PC-3 (cell line): ENCODE measurements at regions not wholly inside any gene's neighbourhood (a gene's known extent, or its start where the extent isn't known, plus 50 kb on each side); places are given as distances from the start of the nearest gene placed in this dataset.

Experiments used
- ATAC-seq: fragments of 200-7000 bp; cut with Tn5 transposase; 2 replicates; pipeline ENCODE4 v1.9.1; 2020; ENCODE audit warnings: mild to moderate bottlenecking, moderate library complexity
- BruUV-seq: library from RNA; stranded (reverse); fragments of 400-500 nt; replicated peaks from 2 replicates; lab custom pipeline; 2021; lab: Mats Ljungman, UMichigan
- CTCF ChIA-PET: fragments of 300-600 bp; sonication (Branson Sonifier 250); formaldehyde crosslinking; loops from one replicate; lab custom pipeline; 2022; ENCODE audit warnings: antibody characterized with exemption; lab: Charles Lee
- POLR2A ChIA-PET: fragments of 300-600 bp; sonication (Branson Sonifier 250); formaldehyde crosslinking; loops from one replicate; lab custom pipeline; 2022; ENCODE audit warnings: antibody characterized with exemption; ENCODE audit not compliant: unreplicated experiment; lab: Charles Lee
- DNase-seq: peaks from one replicate; pipeline ENCODE4 v3.0.0-alpha.2; 2015
- H2AFZ ChIP-seq: fragments of 300-600 bp; sonication (generic); 2 replicates; pipeline ENCODE4 v1.6.0; 2016; ENCODE audit warnings: antibody characterized with exemption, low read length
- H3F3A ChIP-seq: fragments of 300-600 bp; sonication (generic); one replicate; pipeline ENCODE4 v1.6.0; 2017; ENCODE audit warnings: antibody characterized with exemption, low read length, control low read depth, mild to moderate bottlenecking; ENCODE audit not compliant: unreplicated experiment
- H3K27ac ChIP-seq: fragments of 300-600 bp; sonication (generic); 2 replicates; pipeline ENCODE4 v1.5.1; 2016; ENCODE audit warnings: mild to moderate bottlenecking, low read length
- H3K27me3 ChIP-seq: fragments of 300-600 bp; sonication (generic); 2 replicates; pipeline ENCODE4 v1.6.1; 2016; ENCODE audit warnings: low read length, mixed read lengths
- H3K36me3 ChIP-seq: fragments of 300-600 bp; sonication (generic); 2 replicates; pipeline ENCODE4 v1.6.1; 2016; ENCODE audit warnings: low read depth, mixed run types, low read length, mixed read lengths
- H3K4me1 ChIP-seq: fragments of 300-600 bp; sonication (generic); 2 replicates; pipeline ENCODE4 v1.5.1; 2016; ENCODE audit warnings: low read length; ENCODE audit not compliant: insufficient read depth
- H3K4me2 ChIP-seq: fragments of 300-600 bp; sonication (generic); 2 replicates; pipeline ENCODE4 v1.6.0; 2016; ENCODE audit warnings: low read length
- H3K4me3 ChIP-seq: fragments of 300-600 bp; sonication (generic); 2 replicates; pipeline ENCODE4 v1.5.1; 2016; ENCODE audit warnings: mild to moderate bottlenecking, low read length, mixed read lengths
- H3K79me2 ChIP-seq: fragments of 300-600 bp; sonication (generic); 2 replicates; pipeline ENCODE4 v1.6.1; 2017; ENCODE audit warnings: low read length, mixed read lengths
- H3K9ac ChIP-seq: fragments of 300-600 bp; sonication (generic); 2 replicates; pipeline ENCODE4 v1.6.0; 2016; ENCODE audit warnings: mild to moderate bottlenecking, low read length
- H3K9me2 ChIP-seq: fragments of 300-600 bp; sonication (generic); replicated peaks from 2 replicates; pipeline ENCODE4 v1.6.1; 2016; ENCODE audit warnings: mixed run types, low read length, mixed read lengths
- H3K9me3 ChIP-seq: fragments of 300-600 bp; sonication (generic); 2 replicates; pipeline ENCODE4 v1.6.1; 2016; ENCODE audit warnings: low read length, mixed read lengths
- H4K20me1 ChIP-seq: fragments of 300-600 bp; sonication (generic); 2 replicates; pipeline ENCODE4 v1.6.1; 2016; ENCODE audit warnings: low read length, mixed read lengths
- CTCF ChIP-seq: fragments of 300-600 bp; sonication (generic); conservative IDR thresholded peaks from 2 replicates; pipeline ENCODE4 v1.5.1; 2017; ENCODE audit warnings: antibody characterized with exemption, low read depth, mild to moderate bottlenecking, low read length
- EZH2 ChIP-seq: fragments of 300-600 bp; sonication (generic); IDR thresholded peaks from one replicate; pipeline ENCODE4 v1.6.1; 2017; ENCODE audit warnings: antibody characterized with exemption, mild to moderate bottlenecking, low read length; ENCODE audit not compliant: unreplicated experiment
- EZH2phosphoT487 ChIP-seq: fragments of 300-600 bp; sonication (generic); IDR thresholded peaks from 2 replicates; pipeline ENCODE4 v1.6.1; 2018; ENCODE audit warnings: mild to moderate bottlenecking, antibody characterized with exemption, low read length, borderline replicate concordance
- intact Hi-C: fragments of 100-400 bp; cut with micrococcal nuclease; formaldehyde crosslinking; loops from 2 replicates; pipeline ENCODE4 v1.9.0; 2023

- TF ChIP-seq EZH2 = no peak
- no peak for TF ChIP-seq CTCF
- no peak for TF ChIP-seq EZH2phosphoT487
- BruUV-seq = no TSS peak
- no peak overlapping the region for H3K4me2 ChIP-seq
- H3K36me3 ChIP-seq = no peaks in the 10 kb centered on the region
- DNase-seq = no peak
- H3K27ac ChIP-seq = no peak overlapping the region
- CTCF ChIA-PET = no interaction called here
- no peaks in the 10 kb centered on the region for H3K9me2 ChIP-seq
- no peaks in the 10 kb centered on the region for H4K20me1 ChIP-seq
- no peak overlapping the region for H3K4me3 ChIP-seq
- intact Hi-C loops = no loop called here
- H3K4me1 ChIP-seq = no peaks in the 10 kb centered on the region
- POLR2A ChIA-PET = no interaction called here
- no peaks in the 10 kb centered on the region for H3K27me3 ChIP-seq
- H3K79me2 ChIP-seq = no peaks in the 10 kb centered on the region
- no peak overlapping the region for H2AFZ ChIP-seq
- no peak overlapping the region for H3K9ac ChIP-seq
- no peaks in the 10 kb centered on the region for H3K9me3 ChIP-seq
- ATAC-seq = no peak
- no peaks in the 10 kb centered on the region for H3F3A ChIP-seq
Measured at GRCh38 chr2:17996978-17997377, 118.5 kb downstream of the KCNS3 start.

DNA sequence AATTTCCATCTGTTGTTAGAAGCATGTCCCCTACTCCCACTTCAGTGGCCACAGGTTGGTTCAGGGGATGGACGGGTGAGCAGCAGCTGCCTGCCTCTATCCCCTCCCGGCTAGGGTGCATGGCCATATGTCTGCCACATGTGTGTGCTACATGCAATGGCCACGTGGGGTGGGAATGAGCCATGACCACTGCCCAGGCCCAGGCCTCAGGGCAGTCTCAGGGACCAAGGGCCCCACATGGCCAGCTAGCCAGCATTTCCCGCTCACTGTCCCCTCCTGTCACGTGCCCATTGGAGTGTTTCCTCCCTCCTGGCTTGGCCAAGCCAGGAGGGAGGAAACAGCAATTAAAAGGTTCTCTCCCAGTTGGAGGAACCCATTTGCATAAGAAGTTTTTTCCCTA is 117.1 kb downstream of the KCNS3 start:
- Histone ChIP-seq H3F3A (no peaks in the 10 kb centered on the region), H3K4me3 (no peak overlapping the region), H3K79me2 (no peaks in the 10 kb centered on the region), H3K9me3 (no peaks in the 10 kb centered on the region), H3K4me1 (no peaks in the 10 kb centered on the region), H3K36me3 (no peaks in the 10 kb centered on the region), H3K9ac (no peak overlapping the region), H4K20me1 (no peaks in the 10 kb centered on the region), H3K27me3 (no peaks in the 10 kb centered on the region), H3K27ac (no peak overlapping the region), H2AFZ (no peak overlapping the region), H3K4me2 (no peak overlapping the region), H3K9me2 (no peaks in the 10 kb centered on the region)
- POLR2A ChIA-PET = no interaction called here
- ATAC-seq (no peak), DNase-seq (no peak)
- intact Hi-C loops = no loop called here
- CTCF ChIA-PET = no interaction called here
- BruUV-seq = no TSS peak
- TF ChIP-seq EZH2 = no peak
- TF ChIP-seq CTCF = no peak
- no peak for TF ChIP-seq EZH2phosphoT487
